D721Med (cell line): ENCODE measurements at regions not wholly inside any gene's neighbourhood (a gene's known extent, or its start where the extent isn't known, plus 50 kb on each side); places are given as distances from the start of the nearest gene placed in this dataset.

ENCODE experiments used
- DNase-seq: peaks from one replicate; pipeline ENCODE4 v3.0.0; 2011; ENCODE audit warnings: low spot score; ENCODE audit not compliant: insufficient read length
- FAIRE-seq: peaks from 2 replicates; lab custom pipeline; 2011; peaks lifted over from hg19 to GRCh38; lab: Jason Lieb, UNC
- TF ChIP-seq, protein P1 (sequence below): IDR thresholded peaks from 2 replicates; pipeline ENCODE4 v1.5.1; 2012; ENCODE audit warnings: mild to moderate bottlenecking, control low read depth; ENCODE audit not compliant: insufficient read depth; ENCODE audit errors: missing control alignments

DNA sequence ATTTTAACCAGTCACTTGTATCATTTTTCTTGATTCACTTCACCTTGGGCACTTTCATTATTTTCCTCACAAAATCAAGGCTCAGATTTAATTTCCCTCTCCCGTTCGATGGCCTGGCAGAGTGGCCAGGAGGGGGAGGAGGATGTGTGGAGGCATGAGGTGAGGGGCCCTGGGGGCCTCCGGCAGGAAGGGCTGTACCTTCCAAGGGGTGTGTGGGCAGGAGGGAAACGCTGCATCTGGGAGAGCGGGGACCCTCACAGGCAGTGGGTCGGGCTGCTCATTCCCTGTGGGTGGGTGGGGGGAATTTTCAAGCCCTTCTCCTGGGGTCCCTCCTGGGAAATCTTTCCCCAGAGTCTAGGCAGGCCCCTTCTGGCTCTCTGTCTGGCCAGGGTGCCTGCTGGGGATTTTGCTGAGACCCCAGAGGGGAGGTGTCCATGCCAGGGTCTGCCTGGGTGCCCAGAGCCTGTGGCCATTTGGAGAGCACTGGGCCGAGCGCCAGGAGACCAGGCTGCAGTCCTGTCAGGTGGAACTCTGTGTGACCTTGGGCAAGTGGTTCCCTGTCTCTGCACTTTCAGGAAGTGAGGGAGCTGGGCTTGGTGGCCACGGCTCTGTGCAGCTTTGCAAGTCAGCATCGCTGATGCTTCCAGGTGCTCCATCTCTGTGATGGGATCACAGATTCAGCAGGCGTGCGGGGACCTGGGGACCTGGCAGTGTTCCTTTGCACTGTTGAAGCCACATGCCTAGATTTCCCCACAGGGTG is 81.9 kb upstream of the C1orf174 start:
- no peak for FAIRE-seq
- DNase-seq: no peak
- TF ChIP-seq, protein P1, sequence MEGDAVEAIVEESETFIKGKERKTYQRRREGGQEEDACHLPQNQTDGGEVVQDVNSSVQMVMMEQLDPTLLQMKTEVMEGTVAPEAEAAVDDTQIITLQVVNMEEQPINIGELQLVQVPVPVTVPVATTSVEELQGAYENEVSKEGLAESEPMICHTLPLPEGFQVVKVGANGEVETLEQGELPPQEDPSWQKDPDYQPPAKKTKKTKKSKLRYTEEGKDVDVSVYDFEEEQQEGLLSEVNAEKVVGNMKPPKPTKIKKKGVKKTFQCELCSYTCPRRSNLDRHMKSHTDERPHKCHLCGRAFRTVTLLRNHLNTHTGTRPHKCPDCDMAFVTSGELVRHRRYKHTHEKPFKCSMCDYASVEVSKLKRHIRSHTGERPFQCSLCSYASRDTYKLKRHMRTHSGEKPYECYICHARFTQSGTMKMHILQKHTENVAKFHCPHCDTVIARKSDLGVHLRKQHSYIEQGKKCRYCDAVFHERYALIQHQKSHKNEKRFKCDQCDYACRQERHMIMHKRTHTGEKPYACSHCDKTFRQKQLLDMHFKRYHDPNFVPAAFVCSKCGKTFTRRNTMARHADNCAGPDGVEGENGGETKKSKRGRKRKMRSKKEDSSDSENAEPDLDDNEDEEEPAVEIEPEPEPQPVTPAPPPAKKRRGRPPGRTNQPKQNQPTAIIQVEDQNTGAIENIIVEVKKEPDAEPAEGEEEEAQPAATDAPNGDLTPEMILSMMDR: no peak

DNA sequence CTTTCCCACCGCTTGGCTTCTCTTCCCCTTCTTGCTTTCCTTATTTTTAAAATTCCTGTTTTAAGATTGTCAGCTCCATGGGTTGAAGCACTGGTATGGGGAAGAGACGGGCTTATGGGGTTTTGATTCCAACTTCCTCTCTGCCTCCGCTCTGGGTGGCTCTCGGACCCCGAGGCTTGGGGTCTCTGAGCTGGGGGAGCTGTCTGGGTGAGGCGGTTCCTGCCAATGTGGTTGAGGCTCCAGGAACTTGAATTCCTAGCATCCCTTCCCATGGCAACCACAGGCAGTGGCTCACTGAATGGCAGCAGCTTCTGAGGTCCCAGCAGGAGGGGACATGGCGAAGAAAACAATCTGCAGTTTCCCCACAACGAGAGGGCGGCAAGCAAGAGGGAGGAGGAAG is 83.1 kb upstream of the C1orf174 start:
- TF ChIP-seq, protein P1: no peak
- DNase-seq: no peak
- FAIRE-seq: no peak

DNA sequence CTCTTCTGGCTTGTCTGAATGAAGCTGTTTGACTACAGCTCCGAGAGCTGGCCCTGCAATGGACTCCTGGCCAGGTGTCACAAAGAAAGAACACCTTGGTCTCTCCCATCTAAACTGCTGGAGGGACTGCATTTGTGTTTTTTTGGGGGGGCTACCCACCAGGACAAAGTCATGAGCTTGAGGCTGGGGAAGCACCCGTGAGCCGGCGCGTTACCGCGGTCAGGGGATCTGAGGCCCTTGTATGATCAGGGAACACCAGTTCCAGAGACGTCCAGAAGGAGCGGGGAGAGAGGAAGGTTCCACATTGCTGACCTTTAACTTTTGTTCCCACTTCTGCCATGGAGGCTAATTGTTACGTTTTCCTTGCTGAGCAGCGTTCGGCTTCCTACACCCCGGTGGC is 84.5 kb upstream of the C1orf174 start:
- DNase-seq: no peak
- no peak for FAIRE-seq
- TF ChIP-seq, protein P1: no peak

DNA sequence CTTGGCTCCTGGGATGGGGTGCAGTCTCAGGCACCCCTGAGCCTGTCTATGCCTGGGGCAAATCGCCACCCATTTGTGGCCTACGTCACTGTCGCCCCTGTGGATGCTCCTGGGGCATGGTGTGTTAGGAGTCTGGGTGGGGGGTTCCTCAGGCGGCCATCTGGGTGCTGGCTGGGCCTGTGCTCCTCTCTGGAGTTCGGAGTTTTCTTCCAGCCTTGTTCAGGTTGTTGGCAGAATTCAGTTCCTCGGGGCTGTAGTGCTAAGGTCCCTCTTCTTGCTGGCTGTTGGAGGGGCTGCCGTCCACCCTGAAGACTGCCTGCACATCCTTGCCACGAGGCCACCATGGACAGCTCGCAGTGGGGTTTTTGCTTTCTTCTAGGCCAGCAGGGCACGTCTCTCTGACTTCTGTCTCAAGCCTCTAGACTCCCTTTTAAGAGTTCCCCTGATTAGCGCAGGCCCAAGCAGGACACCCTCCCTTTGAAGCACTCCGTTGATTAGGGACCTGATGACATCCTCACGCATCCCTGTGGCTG is 86.7 kb upstream of the C1orf174 start:
- FAIRE-seq: no peak
- TF ChIP-seq, protein P1: no peak
- no peak for DNase-seq

DNA sequence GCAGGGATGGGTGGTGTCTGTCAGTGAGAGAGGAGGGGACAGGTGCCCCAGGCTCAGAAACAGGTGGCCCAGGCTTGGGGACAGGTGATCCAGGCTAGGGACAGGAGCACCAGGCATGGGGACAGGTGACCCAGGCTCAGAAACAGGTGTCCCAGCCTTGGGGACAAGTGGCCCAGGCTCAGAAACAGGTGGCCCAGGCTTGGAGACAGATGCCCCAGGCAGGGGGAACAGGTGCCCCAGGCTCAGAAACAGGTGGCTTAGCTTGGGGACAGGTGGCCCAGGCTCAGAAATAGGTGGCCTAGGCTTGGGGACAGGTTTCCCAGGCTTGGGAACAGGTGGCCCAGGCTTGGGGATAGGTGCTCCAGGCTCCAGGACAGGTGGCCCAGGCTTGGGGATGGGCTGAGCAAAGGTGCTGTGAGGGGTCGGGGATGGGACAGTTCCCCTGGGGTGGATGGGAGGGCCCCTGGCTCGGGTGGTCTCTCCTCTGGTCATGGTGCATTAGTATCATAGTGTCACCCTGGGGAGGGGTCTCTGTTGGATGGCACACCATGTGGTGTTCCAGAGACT is 87.7 kb upstream of the C1orf174 start:
- TF ChIP-seq, protein P1: no peak
- DNase-seq (no peak), FAIRE-seq (no peak)

DNA sequence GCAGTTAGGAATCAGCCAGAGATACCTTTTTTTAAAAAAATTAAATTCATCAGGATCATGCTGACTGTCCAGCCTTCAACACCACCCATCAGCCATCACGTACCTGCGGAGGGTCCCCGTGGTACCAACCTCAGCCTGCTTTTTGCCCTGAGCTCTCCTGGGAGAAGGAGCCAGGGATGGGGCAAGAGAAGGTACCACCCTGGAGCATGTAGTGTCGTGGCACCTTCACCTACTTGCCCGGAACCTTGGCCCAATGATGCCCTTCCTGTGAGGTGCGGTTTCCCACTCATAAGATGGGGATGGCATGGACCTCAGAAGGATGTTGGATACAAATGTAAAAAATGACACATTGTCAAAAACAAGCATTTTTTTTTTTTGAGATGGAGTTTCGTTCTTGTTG is 88.4 kb upstream of the C1orf174 start:
- no peak for FAIRE-seq
- DNase-seq: no peak
- TF ChIP-seq, protein P1: no peak

DNA sequence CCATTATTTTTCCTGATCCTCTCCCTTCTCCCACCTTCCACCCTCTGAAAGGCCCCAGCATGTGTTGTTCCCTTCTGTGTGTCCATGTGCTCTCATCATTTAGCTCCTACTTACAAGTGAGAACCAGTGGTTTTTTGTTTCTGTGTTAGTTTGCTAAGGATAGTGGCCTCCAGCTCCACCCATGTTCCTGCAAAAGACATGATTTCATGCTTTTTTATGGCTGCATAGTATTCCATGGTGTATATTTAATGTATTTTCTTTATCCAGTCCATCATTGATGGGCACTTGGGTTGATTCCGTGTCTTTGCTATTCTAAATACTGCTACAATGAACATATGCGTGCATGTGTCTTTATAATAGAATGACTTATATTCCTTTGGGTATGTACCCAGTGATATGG is 89.4 kb upstream of the C1orf174 start:
- FAIRE-seq (no peak), DNase-seq (no peak)
- TF ChIP-seq, protein P1: no peak
